GM18507 (cell line): ENCODE measurements at regions not wholly inside any gene's neighbourhood (a gene's known extent, or its start where the extent isn't known, plus 50 kb on each side); places are given as distances from the start of the nearest gene placed in this dataset.
"Not testable (repeated sequence)": the region's sequence is repeated elsewhere in the genome, so short reads cannot be mapped to it uniquely, and the experiment has no call there.

ENCODE experiments used
- DNase-seq: peaks from one replicate; pipeline ENCODE4 v3.0.0; 2011; ENCODE audit warnings: low read depth; ENCODE audit not compliant: insufficient read length; ENCODE audit errors: extremely low spot score
- FAIRE-seq: peaks from 2 replicates; lab custom pipeline; 2011; peaks lifted over from hg19 to GRCh38; lab: Jason Lieb, UNC

GRCh38 chr3:168812234-168812633, 716.5 kb upstream of the GOLIM4 start:
- no peak for DNase-seq
- FAIRE-seq: no peak

- FAIRE-seq (no peak), DNase-seq (no peak)
Measured at GRCh38 chr3:168808596-168808995, 712.9 kb upstream of the GOLIM4 start.

GRCh38 chr3:168807448-168807847, 711.7 kb upstream of the GOLIM4 start:
- no peak for DNase-seq
- no peak for FAIRE-seq

- DNase-seq (no peak), FAIRE-seq (no peak)
Measured at GRCh38 chr3:168806871-168807270, 711.1 kb upstream of the GOLIM4 start.

- FAIRE-seq (no peak), DNase-seq (no peak)
Measured at GRCh38 chr3:168803536-168803935, 707.8 kb upstream of the GOLIM4 start.

- DNase-seq (no peak), FAIRE-seq (no peak)
Measured at GRCh38 chr3:168802766-168803165, 707.0 kb upstream of the GOLIM4 start.

DNA sequence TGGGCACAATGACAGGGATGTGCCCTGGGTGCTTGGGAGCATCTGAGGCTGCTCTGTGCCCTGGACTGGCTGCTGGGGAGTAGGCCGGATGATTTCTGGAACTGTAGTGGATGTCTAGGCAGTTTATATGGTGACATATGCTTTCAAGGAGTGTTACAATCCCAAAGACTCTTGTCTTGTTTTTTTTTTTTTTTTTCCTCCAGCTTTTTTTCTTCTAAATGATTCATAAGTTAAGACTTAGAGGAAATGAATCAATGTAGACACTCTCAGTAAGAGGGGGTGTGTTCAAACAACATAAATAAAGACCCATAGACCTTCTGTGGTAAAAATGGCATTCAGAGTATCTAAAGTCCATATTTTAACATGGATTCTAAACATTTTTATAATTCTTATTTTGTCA, 706.1 kb upstream of the GOLIM4 start:
- no peak for DNase-seq
- no peak for FAIRE-seq

- FAIRE-seq (no peak), DNase-seq (no peak)
Measured at GRCh38 chr3:168796339-168796738, 700.6 kb upstream of the GOLIM4 start.

DNA sequence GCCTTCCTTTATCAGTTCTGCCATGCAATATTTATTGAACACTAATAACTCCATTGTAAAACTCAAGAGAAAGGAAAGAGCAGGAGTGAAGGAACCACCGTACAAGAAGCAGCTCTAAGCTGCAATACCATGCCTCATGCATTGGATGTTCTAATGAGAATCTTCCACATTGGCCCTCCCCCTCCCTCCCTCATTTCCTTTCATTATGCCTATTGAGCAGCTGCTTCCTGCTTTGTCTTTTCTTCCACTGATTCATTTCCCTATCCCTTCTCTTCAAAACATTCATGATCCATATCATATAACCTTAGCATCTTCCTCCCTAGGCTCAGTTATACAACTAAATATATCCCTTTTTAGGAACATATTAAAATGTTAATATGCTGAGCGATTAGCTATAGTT, 698.7 kb upstream of the GOLIM4 start:
- DNase-seq: no peak
- no peak for FAIRE-seq

- FAIRE-seq: no peak
Measured at GRCh38 chr3:168782193-168782592, 686.5 kb upstream of the GOLIM4 start.

GRCh38 chr3:168779970-168780645, 684.4 kb upstream of the GOLIM4 start:
- FAIRE-seq, DNase-seq: not testable (repeated sequence)

More at GRCh38 chr3:168782193-168782592, 686.5 kb upstream of the GOLIM4 start:
- no peak for DNase-seq

DNA sequence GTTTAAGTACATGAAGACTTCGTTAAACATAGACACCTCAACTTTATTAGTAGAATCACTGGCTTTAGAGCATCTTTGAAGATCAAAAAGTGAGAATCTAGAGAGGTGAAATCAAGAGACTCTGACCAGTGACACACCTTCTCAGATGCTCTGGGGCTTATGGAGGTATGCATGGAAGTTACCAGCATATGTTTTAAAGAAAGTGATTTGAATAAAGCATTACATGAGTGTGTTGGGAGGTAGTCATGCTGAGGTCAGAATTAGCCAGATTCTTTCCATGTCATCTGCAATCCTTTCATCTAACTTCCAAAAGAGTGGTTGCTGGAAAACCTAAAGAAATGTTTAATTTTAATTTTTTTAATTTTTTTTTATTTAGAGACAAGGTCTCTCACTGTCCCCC, 658.0 kb upstream of the GOLIM4 start:
- no peak for FAIRE-seq
- DNase-seq: no peak

GRCh38 chr3:168752339-168752738, 656.6 kb upstream of the GOLIM4 start:
- DNase-seq (no peak), FAIRE-seq (no peak)

DNA sequence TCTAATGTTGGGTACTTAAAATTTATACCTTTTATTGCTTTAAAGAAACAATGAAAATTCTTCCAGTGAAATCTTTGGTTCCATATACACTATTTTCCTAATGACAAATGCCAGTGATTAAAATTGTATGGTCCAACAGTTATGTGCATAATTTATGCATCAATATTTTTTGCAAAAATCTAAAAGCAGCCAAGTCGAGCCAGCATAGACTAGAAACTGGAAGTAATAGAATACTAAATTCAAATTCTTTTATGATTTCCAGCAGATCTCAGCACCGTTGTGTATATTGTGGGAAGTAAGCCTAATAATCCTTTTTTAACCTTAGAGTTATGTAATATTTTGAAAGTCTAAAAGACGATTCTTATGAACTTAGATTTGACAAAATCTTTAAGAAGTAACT, 652.0 kb upstream of the GOLIM4 start:
- DNase-seq: no peak
- no peak for FAIRE-seq

GRCh38 chr3:168738527-168739325, 643.0 kb upstream of the GOLIM4 start:
- no peak for FAIRE-seq
- DNase-seq: no peak

GRCh38 chr3:168736202-168736601, 640.5 kb upstream of the GOLIM4 start:
- FAIRE-seq (no peak), DNase-seq (no peak)

- no peak for DNase-seq
- no peak for FAIRE-seq
Measured at GRCh38 chr3:168730073-168730472, 634.3 kb upstream of the GOLIM4 start.

DNA sequence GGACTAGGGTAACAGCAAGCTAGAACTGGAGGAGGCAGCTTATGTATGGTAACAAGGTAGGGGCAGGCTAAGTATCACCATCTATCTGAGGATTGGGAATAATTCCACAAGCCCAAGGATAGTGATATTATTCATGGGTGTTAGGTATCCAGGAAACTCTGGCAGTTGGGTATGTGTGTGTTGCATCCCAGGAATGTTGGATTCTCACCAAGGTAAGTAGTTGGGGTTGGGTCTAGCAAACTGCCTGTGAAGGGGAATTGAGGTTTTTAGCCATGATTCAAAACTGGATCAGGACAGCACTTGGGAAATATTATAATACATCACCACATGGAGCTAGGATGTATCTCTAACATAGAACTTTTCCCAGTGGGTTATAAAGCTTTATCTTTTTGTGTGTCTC, 626.4 kb upstream of the GOLIM4 start:
- DNase-seq: no peak
- FAIRE-seq: no peak

DNA sequence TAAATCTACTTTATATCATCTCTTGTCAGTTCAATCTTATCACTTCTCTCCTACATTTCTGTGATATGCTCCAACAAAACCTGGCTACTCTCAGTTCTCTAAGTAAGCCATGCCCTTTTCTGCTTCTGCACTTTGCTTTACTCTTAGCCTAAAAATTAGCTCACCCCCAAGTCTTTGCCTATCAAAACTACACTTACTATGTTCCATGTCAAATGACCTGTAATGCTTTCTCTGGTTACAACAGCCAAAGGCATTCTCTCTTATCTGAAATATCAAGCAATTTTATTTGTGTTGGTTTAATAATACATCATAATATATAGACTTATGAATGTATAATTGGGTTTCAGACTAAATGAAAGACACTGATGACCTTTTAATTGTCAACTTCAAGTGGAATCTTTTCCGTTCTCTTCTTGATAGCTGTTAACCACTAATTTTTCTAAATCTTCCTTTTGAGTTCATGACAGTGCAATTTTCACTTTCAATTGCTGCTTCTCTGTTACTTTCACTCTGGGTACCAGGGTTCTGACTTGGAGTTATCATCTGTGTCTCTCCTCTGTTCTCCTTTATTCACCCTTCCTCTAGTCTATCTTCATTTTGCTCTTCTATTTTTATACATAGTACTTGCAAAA, 619.0 kb upstream of the GOLIM4 start:
- peak; percentile 64 for FAIRE-seq
- DNase-seq: no peak

- DNase-seq (no peak), FAIRE-seq (no peak)
Measured at GRCh38 chr3:168709073-168709472, 613.3 kb upstream of the GOLIM4 start.

DNA sequence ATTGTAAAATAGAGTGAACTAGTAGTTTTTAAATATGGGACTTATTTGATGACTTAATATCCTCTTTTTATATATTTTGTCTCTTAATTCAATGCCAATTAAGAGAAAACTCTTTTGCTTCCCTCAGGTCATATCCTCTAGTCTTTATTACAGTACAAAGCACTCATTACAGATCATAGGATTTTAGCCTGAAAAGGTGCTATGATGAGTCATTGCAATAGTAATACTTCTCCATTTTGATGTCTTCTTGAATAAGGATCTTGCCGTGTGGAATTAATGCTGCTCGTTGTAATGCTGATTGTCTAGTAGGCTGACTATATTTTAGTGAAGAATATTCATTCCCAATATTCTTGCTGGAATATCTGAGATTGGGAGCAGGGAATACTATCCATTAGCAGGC, 612.2 kb upstream of the GOLIM4 start:
- DNase-seq: no peak
- no peak for FAIRE-seq
